Activated CD4-positive, alpha-beta T cell treated with anti-CD3 and anti-CD28 coated beads, Interleukin-2, amount 10 ng/mL, durations not matched to agents 7 days and 5 days (primary cell): ENCODE measurements at regions not wholly inside any gene's neighbourhood (a gene's known extent, or its start where the extent isn't known, plus 50 kb on each side); places are given as distances from the start of the nearest gene placed in this dataset.
"Not testable (repeated sequence)": the region's sequence is repeated elsewhere in the genome, so short reads cannot be mapped to it uniquely, and the experiment has no call there.

Experiments used
- CTCF ChIA-PET: fragments of 350-600 bp; sonication (Branson Sonifier 250); formaldehyde crosslinking; loops from one replicate; lab custom pipeline; 2021; ENCODE audit warnings: antibody characterized with exemption; lab: Charles Lee
- POLR2A ChIA-PET: fragments of 350-600 bp; sonication (Branson Sonifier 250); formaldehyde crosslinking; loops from one replicate; lab custom pipeline; 2021; ENCODE audit warnings: antibody characterized with exemption; lab: Charles Lee
- DNase-seq: peaks from one replicate; pipeline ENCODE4 v3.0.0-alpha.2; 2020
- H3K27ac Mint-ChIP-seq: one replicate; pipeline ENCODE4 v1.8.0; 2021; ENCODE audit warnings: mild to moderate bottlenecking, moderate library complexity, mixed read lengths
- H3K27me3 Mint-ChIP-seq: one replicate; pipeline ENCODE4 v1.8.0; 2021; ENCODE audit warnings: mixed read lengths
- H3K36me3 Mint-ChIP-seq: one replicate; pipeline ENCODE4 v1.8.0; 2021; ENCODE audit warnings: low read depth, mixed read lengths
- H3K4me1 Mint-ChIP-seq: one replicate; pipeline ENCODE4 v1.8.0; 2021; ENCODE audit warnings: mixed read lengths
- H3K4me3 Mint-ChIP-seq: one replicate; pipeline ENCODE4 v1.8.0; 2021; ENCODE audit warnings: mild to moderate bottlenecking, moderate library complexity, mixed read lengths
- H3K9me3 Mint-ChIP-seq: one replicate; pipeline ENCODE4 v1.8.0; 2021; ENCODE audit warnings: mixed read lengths

GRCh38 chr13:58461217-58461616 lies 829.7 kb downstream of the PCDH17 start:
- CTCF ChIA-PET: no interaction called here
- Mint-ChIP-seq H3K36me3 (no peaks in the 10 kb centered on the region), H3K4me3 (no peak overlapping the region), H3K27me3 (no peaks in the 10 kb centered on the region), H3K9me3 (no peaks in the 10 kb centered on the region), H3K4me1 (no peaks in the 10 kb centered on the region), H3K27ac (no peak overlapping the region)
- POLR2A ChIA-PET: no interaction called here
- DNase-seq: no peak

GRCh38 chr13:58463841-58464240 lies 832.3 kb downstream of the PCDH17 start:
- DNase-seq: no peak
- Mint-ChIP-seq H3K4me1 (no peaks in the 10 kb centered on the region), H3K36me3 (no peaks in the 10 kb centered on the region), H3K27ac (no peak overlapping the region), H3K27me3 (no peaks in the 10 kb centered on the region), H3K4me3 (no peak overlapping the region), H3K9me3 (no peaks in the 10 kb centered on the region)
- ChIA-PET CTCF (no interaction called here), POLR2A (no interaction called here)

DNA sequence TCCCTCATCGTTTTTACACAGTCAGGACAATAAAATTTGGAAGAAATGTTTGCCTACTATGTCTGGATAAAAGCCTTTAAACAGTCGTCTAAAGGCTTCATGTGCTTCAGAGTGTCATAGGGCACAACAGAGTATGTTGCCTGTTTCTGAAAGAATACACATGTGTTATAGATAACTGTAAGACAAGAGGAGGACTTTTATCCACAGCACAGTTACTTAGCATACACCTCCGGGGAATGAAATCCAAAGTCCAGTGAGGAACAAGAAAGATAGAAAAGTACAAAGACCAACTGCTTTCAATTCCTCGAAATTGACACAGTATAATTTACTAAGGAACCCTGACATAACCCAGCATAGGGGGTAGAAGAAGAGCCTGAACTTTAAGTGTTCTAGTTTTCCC lies 835.6 kb downstream of the PCDH17 start:
- H3K9me3 Mint-ChIP-seq: no peaks in the 10 kb centered on the region
- no peak for DNase-seq
- no peaks in the 10 kb centered on the region for H3K4me1 Mint-ChIP-seq
- no peaks in the 10 kb centered on the region for H3K27me3 Mint-ChIP-seq
- H3K27ac Mint-ChIP-seq: no peak overlapping the region
- ChIA-PET POLR2A (no interaction called here), CTCF (no interaction called here)
- H3K36me3 Mint-ChIP-seq: no peaks in the 10 kb centered on the region
- H3K4me3 Mint-ChIP-seq: no peak overlapping the region

GRCh38 chr13:58472483-58472882 lies 840.9 kb downstream of the PCDH17 start:
- CTCF ChIA-PET: no interaction called here
- no peak for DNase-seq
- no peak overlapping the region for H3K4me3 Mint-ChIP-seq
- no peaks in the 10 kb centered on the region for H3K9me3 Mint-ChIP-seq
- no peaks in the 10 kb centered on the region for H3K4me1 Mint-ChIP-seq
- H3K27me3 Mint-ChIP-seq: no peaks in the 10 kb centered on the region
- POLR2A ChIA-PET: interaction anchor here (0.8 kb wide), 1 partner anchor 1343 kb away, joined by 5 read pairs; no protein-coding TSS in a partner anchor
- H3K27ac Mint-ChIP-seq: no peak overlapping the region
- H3K36me3 Mint-ChIP-seq: no peaks in the 10 kb centered on the region

GRCh38 chr13:58474581-58474980 lies 843.0 kb downstream of the PCDH17 start:
- Mint-ChIP-seq H3K27me3 (no peaks in the 10 kb centered on the region), H3K9me3 (no peaks in the 10 kb centered on the region), H3K4me1 (no peaks in the 10 kb centered on the region), H3K27ac (no peak overlapping the region), H3K36me3 (no peaks in the 10 kb centered on the region), H3K4me3 (no peak overlapping the region)
- ChIA-PET CTCF (no interaction called here), POLR2A (no interaction called here)
- DNase-seq: no peak

DNA sequence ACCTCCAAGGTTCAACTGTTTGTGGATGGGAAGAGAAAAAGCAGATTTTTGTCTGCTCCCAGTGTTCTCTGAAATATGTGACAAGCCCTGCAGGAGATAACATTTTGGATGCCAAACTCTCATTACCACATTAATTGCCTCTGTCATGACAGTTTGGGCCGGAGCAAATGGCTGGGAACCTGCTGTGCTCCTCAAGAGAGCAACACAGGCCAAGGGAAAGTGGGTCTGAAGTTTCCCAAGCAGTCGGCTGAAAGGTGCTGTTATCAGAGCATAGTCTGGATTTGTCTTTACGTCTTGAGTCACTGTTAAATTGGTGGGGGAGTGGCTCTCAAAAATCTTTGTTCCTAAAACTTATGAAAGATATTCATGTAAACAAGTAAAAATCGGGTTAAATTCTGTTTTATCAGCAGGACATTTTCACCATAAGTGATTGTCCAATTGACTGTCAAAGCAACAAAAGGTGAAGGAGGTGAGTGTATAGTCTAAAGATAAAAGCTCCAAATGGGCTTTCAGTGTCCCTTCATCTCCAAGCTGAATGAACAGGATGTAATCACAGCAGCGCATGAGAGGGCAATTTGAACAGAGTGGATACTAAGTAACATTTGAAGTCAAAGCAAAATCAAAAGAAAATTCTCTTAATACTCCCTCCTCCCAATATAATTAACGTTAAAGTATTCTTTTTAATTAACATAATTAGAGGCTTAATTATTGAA lies 844.8 kb downstream of the PCDH17 start:
- DNase-seq: no peak
- H3K9me3 Mint-ChIP-seq: no peaks in the 10 kb centered on the region
- no peak overlapping the region for H3K4me3 Mint-ChIP-seq
- H3K27ac Mint-ChIP-seq: no peak overlapping the region
- no peaks in the 10 kb centered on the region for H3K27me3 Mint-ChIP-seq
- POLR2A ChIA-PET: no interaction called here
- H3K4me1 Mint-ChIP-seq: no peaks in the 10 kb centered on the region
- no peaks in the 10 kb centered on the region for H3K36me3 Mint-ChIP-seq
- CTCF ChIA-PET: interaction anchor here (1.2 kb wide), 1 partner anchor 11 kb away, joined by 3 read pairs; no protein-coding TSS in a partner anchor

GRCh38 chr13:58478858-58479257 lies 847.3 kb downstream of the PCDH17 start:
- no peaks in the 10 kb centered on the region for H3K9me3 Mint-ChIP-seq
- no peak overlapping the region for H3K27ac Mint-ChIP-seq
- H3K27me3 Mint-ChIP-seq: no peaks in the 10 kb centered on the region
- no peak for DNase-seq
- ChIA-PET CTCF (no interaction called here), POLR2A (no interaction called here)
- H3K36me3 Mint-ChIP-seq: no peaks in the 10 kb centered on the region
- no peak overlapping the region for H3K4me3 Mint-ChIP-seq
- no peaks in the 10 kb centered on the region for H3K4me1 Mint-ChIP-seq

- Mint-ChIP-seq H3K9me3 (no peaks in the 10 kb centered on the region), H3K27me3 (no peaks in the 10 kb centered on the region), H3K4me1 (no peaks in the 10 kb centered on the region), H3K27ac (no peak overlapping the region), H3K4me3 (no peak overlapping the region), H3K36me3 (no peaks in the 10 kb centered on the region)
- CTCF ChIA-PET: no interaction called here
- DNase-seq: no peak
- POLR2A ChIA-PET: no interaction called here
Observed at GRCh38 chr13:58480061-58480460, 848.5 kb downstream of the PCDH17 start.

- Mint-ChIP-seq H3K4me3 (no peak overlapping the region), H3K9me3 (no peaks in the 10 kb centered on the region)
- POLR2A ChIA-PET: no interaction called here
Observed at GRCh38 chr13:58488251-58488650, 856.7 kb downstream of the PCDH17 start.

GRCh38 chr13:58495668-58496067 lies 864.1 kb downstream of the PCDH17 start:
- POLR2A ChIA-PET: no interaction called here
- Mint-ChIP-seq H3K27ac (no peak overlapping the region), H3K4me1 (no peaks in the 10 kb centered on the region), H3K36me3 (no peaks in the 10 kb centered on the region), H3K27me3 (no peaks in the 10 kb centered on the region), H3K9me3 (no peaks in the 10 kb centered on the region), H3K4me3 (no peak overlapping the region)
- CTCF ChIA-PET: no interaction called here
- DNase-seq: no peak

More at GRCh38 chr13:58488251-58488650, 856.7 kb downstream of the PCDH17 start:
- no peak for DNase-seq
- no peaks in the 10 kb centered on the region for H3K27me3 Mint-ChIP-seq
- H3K4me1 Mint-ChIP-seq: no peaks in the 10 kb centered on the region
- no peaks in the 10 kb centered on the region for H3K36me3 Mint-ChIP-seq
- CTCF ChIA-PET: no interaction called here
- no peak overlapping the region for H3K27ac Mint-ChIP-seq

- CTCF ChIA-PET: no interaction called here
- H3K4me3 Mint-ChIP-seq: no peak overlapping the region
- no peaks in the 10 kb centered on the region for H3K36me3 Mint-ChIP-seq
- H3K9me3 Mint-ChIP-seq: peaks cover 2% of the 10 kb centered on the region
- no peaks in the 10 kb centered on the region for H3K27me3 Mint-ChIP-seq
- no peak overlapping the region for H3K27ac Mint-ChIP-seq
- no peak for DNase-seq
- POLR2A ChIA-PET: no interaction called here
- no peaks in the 10 kb centered on the region for H3K4me1 Mint-ChIP-seq
Observed at GRCh38 chr13:58500938-58501337, 869.4 kb downstream of the PCDH17 start.

GRCh38 chr13:58504202-58504700 lies 872.7 kb downstream of the PCDH17 start:
- H3K4me1 Mint-ChIP-seq, H3K9me3 Mint-ChIP-seq, H3K4me3 Mint-ChIP-seq, POLR2A ChIA-PET, H3K27ac Mint-ChIP-seq, CTCF ChIA-PET, DNase-seq, H3K27me3 Mint-ChIP-seq, H3K36me3 Mint-ChIP-seq: not testable (repeated sequence)

- CTCF ChIA-PET, POLR2A ChIA-PET, H3K4me3 Mint-ChIP-seq, H3K4me1 Mint-ChIP-seq, H3K27me3 Mint-ChIP-seq, H3K9me3 Mint-ChIP-seq, H3K27ac Mint-ChIP-seq, H3K36me3 Mint-ChIP-seq, DNase-seq: not testable (repeated sequence)
Observed at GRCh38 chr13:58505262-58505920, 873.8 kb downstream of the PCDH17 start.
